Skin epidermis (tissue), 12 donors: ENCODE measurements at regions not wholly inside any gene's neighbourhood (a gene's known extent, or its start where the extent isn't known, plus 50 kb on each side); places are given as distances from the start of the nearest gene placed in this dataset.
"Not testable (repeated sequence)": the region's sequence is repeated elsewhere in the genome, so short reads cannot be mapped to it uniquely, and the experiment has no call there.

Experiments
- H3K27ac ChIP-seq, 21 experiments: fragments of 200-600 bp; sonication (generic) in 11 of 21; one replicate each; pipeline ENCODE4 v1.5.0; 2020; ENCODE audit warnings: mild to moderate bottlenecking in 3 of 21, inconsistent platforms in 2 of 21, moderate library complexity in 2 of 21
- H3K4me3 ChIP-seq, 7 experiments: fragments of 200-600 bp; sonication (generic) in 2 of 7; one replicate each; pipeline ENCODE4 v1.5.0; 2020; ENCODE audit warnings: inconsistent platforms in 2 of 7, mild to moderate bottlenecking in 2 of 7, moderate library complexity in 1 of 7

DNA sequence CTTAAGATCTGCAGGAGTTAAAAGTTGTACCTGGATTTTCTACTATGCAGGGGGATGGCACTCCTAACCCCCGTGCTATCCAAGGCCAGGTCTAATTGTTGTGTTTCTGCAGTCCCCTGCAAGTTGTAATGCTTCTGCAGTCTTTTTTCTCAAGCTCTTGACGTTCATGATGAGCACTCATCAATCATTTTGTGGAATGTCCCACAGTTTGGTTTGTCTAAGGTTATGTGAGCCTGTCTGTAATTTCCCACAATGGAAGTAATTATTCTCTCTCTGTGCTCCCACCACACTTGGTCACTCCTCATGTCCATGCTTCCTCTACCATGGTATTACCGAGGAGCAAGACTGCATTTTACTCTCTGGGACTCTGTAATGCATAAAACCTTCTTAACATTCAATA lies 107.6 kb upstream of the SSTR4 start:
- H3K4me3 ChIP-seq, result no peak overlapping the region

GRCh38 chr20:22928679-22929078 lies 106.4 kb upstream of the SSTR4 start:
- no peak overlapping the region for H3K4me3 ChIP-seq
- no peak overlapping the region for H3K27ac ChIP-seq

More for the DNA sequence above, 107.6 kb upstream of the SSTR4 start:
- no peak overlapping the region for H3K27ac ChIP-seq

DNA sequence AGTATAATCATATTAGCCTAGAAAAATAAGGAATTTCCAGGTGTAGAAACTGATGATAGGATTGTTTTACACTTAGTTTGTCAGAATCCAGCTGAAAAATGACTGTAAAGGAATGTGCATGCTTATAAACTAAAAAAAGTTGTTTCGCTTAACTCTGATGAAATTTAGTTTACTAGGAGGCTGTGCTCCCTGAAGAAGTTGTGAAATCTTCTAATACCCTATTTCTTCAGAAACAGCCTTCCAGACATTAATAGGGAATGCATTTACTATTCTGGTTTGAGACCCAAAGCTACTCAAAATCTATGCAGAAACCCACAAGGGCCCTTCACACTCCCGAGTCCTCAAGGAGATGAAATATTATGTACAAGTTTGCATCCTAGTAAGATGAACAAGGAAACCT lies 105.5 kb upstream of the SSTR4 start:
- Histone ChIP-seq H3K4me3 (no peak overlapping the region), H3K27ac (no peak overlapping the region)

- H3K27ac ChIP-seq, result no peak overlapping the region
- H3K4me3 ChIP-seq, result no peak overlapping the region
Measured at GRCh38 chr20:22931653-22932608, 103.2 kb upstream of the SSTR4 start.

DNA sequence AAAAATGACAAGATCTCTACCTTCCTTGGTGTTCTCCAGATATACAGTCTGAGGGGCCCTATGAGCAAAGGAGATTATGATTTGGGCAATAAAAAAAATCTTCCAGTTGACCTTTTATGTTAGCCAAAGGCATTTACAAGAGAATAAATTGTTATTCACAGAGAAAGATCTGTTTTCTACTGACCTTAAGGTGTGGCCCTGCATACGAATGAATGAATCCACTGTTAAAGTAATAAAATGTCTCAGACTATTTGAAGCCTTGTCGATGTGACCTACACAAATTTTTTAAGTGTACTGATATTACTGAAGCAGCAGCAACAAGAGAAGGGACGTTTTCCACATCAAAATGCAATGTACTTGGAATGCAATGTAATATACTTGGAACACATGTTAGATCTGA lies 95.9 kb upstream of the SSTR4 start:
- no peak overlapping the region for H3K27ac ChIP-seq
- no peak overlapping the region for H3K4me3 ChIP-seq

GRCh38 chr20:22940350-22940749 lies 94.8 kb upstream of the SSTR4 start:
- Histone ChIP-seq H3K27ac (no peak overlapping the region), H3K4me3 (no peak overlapping the region)

- no peak overlapping the region for H3K4me3 ChIP-seq
- no peak overlapping the region for H3K27ac ChIP-seq
Measured at GRCh38 chr20:22941550-22941949, 93.6 kb upstream of the SSTR4 start.

DNA sequence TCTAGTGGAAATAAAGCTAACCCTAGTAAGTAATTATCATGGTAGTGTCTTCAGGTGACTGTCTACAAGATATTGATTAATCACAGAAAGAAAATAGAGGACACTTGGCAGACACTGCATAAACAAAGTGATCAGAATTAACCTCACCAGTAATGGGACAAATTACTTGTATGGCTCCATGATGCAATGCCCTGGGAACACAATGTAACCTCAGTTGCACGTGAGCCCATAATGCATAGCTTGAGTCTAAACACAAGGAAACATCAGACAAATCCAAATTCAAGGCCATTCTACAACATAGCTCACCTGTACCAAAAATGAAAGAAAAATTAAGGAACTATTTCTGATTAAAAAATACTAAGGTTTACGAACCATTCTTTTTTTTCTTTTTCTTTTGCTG lies 92.4 kb upstream of the SSTR4 start:
- Histone ChIP-seq H3K4me3 (no peak overlapping the region), H3K27ac (no peak overlapping the region)

GRCh38 chr20:22944062-22944461 lies 91.0 kb upstream of the SSTR4 start:
- Histone ChIP-seq H3K4me3 (no peak overlapping the region), H3K27ac (no peak overlapping the region)

GRCh38 chr20:22944936-22945335 lies 90.2 kb upstream of the SSTR4 start:
- Histone ChIP-seq H3K27ac (peak overlapping the region in 1 of 21 experiments; percentile 46), H3K4me3 (no peak overlapping the region)

DNA sequence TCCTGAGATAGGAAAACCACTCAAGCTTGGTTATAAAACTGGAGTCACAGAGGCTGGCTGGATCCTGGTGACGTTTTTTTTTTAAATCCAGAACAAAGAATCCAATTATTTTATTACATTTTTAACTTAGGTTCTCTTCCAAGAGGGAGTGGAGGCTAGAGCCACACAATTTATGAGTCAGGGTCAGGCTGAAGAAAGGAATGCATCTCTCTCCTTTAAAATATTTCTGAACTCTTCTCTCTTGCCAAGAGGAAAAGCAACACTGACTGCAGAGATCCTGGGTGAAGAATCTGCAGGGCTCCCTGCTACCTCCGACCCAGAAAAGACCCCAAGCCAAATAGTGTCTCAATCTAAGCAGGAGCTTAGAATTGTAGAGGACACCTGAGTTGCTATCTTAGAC lies 88.5 kb upstream of the SSTR4 start:
- no peak overlapping the region for H3K4me3 ChIP-seq
- peak overlapping the region in 2 of 21 experiments; percentile 15 to 72 for H3K27ac ChIP-seq

- H3K4me3 ChIP-seq, result no peak overlapping the region
- H3K27ac ChIP-seq, result peak overlapping the region in 3 of 21 experiments; percentile 47 to 64 (median 48)
Measured at GRCh38 chr20:22949331-22950109, 85.6 kb upstream of the SSTR4 start.

GRCh38 chr20:22951966-22952365 lies 83.1 kb upstream of the SSTR4 start:
- no peak overlapping the region for H3K27ac ChIP-seq
- no peak overlapping the region for H3K4me3 ChIP-seq

GRCh38 chr20:22954661-22955060 lies 80.5 kb upstream of the SSTR4 start:
- no peak overlapping the region for H3K4me3 ChIP-seq

GRCh38 chr20:22958390-22958789 lies 76.7 kb upstream of the SSTR4 start:
- H3K4me3 ChIP-seq, result no peak overlapping the region
- H3K27ac ChIP-seq, result no peak overlapping the region

More at GRCh38 chr20:22954661-22955060, 80.5 kb upstream of the SSTR4 start:
- H3K27ac ChIP-seq, result no peak overlapping the region

GRCh38 chr20:22962567-22963439 lies 72.3 kb upstream of the SSTR4 start:
- no peak overlapping the region for H3K27ac ChIP-seq
- H3K4me3 ChIP-seq, result no peak overlapping the region

DNA sequence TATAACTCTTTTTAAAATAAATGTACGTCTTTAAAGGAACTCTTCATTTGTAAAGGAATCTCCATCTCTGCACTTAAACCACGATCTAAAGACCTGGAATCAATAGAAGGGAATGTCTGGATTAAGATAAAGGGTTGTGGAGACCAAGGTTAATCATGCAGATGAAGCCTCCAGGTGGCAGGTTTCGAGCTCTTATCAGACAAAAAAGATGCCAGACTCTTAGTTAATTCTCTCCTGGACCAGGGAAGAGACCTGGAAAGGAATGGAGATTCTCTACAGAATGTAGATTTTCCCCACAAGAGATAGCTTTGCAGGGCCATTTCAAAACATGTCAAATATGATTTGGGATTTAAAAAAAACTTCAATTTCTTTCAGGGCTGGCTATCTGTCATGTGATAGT lies 71.5 kb upstream of the SSTR4 start:
- Histone ChIP-seq H3K4me3 (no peak overlapping the region), H3K27ac (no peak overlapping the region)

DNA sequence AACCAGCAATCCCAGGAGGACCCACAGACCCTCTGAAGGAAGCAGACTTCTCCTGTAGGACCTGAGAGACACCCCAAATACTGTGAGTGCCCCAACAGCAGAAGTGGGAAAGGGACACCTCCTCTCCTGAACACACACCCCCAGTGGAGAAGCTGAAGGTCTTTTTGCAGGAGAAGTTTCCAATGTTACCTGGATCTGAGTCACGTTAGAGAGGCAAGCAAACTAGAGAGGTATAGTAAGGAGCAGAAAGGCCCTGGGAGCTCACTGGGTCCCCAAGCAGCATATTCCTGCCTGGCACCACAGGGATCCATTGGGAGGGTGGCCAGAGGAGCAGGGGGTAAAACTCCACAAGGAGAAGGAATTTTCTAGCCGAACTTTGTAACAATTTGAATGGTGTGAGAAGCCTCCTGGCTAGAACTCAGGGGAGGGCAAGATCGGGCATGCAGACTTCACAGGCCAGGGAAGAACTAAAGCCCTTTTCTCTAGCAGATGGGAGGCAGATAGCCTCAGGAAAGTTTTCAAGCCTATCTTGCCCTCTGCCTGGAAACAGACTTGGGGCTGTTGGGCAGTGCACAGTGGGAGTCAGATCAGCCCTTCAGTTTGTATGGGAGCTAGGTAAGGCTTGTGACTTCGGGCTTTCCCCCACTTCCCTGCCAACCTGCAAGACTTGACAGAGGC lies 68.2 kb upstream of the SSTR4 start:
- Histone ChIP-seq H3K4me3 (no peak overlapping the region), H3K27ac (peak overlapping the region in 1 of 21 experiments; percentile 15)

- not testable (repeated sequence) for H3K4me3 ChIP-seq
Measured at GRCh38 chr20:22967706-22968105, 67.4 kb upstream of the SSTR4 start.

More at GRCh38 chr20:22967706-22968105, 67.4 kb upstream of the SSTR4 start:
- peak overlapping the region in 1 of 21 experiments; percentile 15 for H3K27ac ChIP-seq
